ENCODE measurements at regions not wholly inside any gene's neighbourhood (a gene's known extent, or its start where the extent isn't known, plus 50 kb on each side); places are given as distances from the start of the nearest gene placed in this dataset.

DNA sequence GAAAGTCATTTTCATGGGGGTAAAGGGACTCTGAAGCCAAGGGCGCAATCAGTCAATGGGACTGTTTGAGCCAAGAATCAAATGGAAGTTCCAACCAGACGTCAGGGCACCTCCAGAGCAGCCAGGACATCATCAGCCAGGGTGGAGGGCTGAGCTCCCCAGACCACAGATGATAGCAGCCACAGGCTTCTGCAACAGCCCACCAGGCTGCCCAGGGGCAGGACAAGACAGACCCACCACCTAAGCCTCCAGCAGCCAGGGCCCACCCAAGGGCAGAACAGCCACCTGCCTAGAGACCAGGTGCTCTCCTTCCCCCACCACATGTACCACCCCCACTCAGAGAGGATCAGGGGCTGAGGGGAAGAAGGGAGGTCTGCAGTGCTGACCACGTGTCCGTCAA, 53.8 kb upstream of the SLC66A3 start:
- H3K9me3 ChIP-seq (replicated peaks): no peaks in the 10 kb centered on the region
- TF ChIP-seq, protein P1, sequence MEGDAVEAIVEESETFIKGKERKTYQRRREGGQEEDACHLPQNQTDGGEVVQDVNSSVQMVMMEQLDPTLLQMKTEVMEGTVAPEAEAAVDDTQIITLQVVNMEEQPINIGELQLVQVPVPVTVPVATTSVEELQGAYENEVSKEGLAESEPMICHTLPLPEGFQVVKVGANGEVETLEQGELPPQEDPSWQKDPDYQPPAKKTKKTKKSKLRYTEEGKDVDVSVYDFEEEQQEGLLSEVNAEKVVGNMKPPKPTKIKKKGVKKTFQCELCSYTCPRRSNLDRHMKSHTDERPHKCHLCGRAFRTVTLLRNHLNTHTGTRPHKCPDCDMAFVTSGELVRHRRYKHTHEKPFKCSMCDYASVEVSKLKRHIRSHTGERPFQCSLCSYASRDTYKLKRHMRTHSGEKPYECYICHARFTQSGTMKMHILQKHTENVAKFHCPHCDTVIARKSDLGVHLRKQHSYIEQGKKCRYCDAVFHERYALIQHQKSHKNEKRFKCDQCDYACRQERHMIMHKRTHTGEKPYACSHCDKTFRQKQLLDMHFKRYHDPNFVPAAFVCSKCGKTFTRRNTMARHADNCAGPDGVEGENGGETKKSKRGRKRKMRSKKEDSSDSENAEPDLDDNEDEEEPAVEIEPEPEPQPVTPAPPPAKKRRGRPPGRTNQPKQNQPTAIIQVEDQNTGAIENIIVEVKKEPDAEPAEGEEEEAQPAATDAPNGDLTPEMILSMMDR (IDR thresholded peaks at IDR 0.05; ENCODE audit: borderline replicate concordance): no peak
- no peak overlapping the region for H3K4me3 ChIP-seq
- H3K27me3 ChIP-seq (ENCODE audit: low read depth): peaks cover 31% of the 10 kb centered on the region
- no peaks in the 10 kb centered on the region for H3K36me3 ChIP-seq
- no peak for DNase-seq
- no peak overlapping the region for H3K27ac ChIP-seq (replicated peaks)
- intact Hi-C loops (cut with micrococcal nuclease): no loop called here
- no peaks in the 10 kb centered on the region for H3K4me1 ChIP-seq

DNA sequence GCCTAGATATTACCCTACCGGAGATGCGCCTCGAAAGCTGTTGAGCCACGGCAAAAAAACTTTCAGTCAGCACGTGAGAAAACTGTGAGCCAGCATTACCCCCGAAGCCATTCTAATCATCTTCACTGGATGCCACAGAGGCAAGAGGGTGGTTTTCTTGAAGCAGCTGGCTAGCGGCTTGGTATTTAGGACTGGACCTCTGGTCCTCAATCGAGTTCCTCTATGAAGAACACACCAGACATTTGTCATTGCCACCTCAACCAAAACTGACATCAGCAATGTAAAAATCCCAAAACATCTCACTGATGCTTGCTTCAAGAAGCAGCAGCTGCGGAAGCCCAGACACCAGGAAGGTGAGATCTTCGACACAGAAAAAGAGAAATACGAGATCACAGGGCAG, 52.8 kb upstream of the SLC66A3 start:
- H3K27ac ChIP-seq (replicated peaks): no peak overlapping the region
- H3K4me3 ChIP-seq: no peak overlapping the region
- peaks cover 31% of the 10 kb centered on the region for H3K27me3 ChIP-seq (ENCODE audit: low read depth)
- no peaks in the 10 kb centered on the region for H3K9me3 ChIP-seq (replicated peaks)
- no peaks in the 10 kb centered on the region for H3K36me3 ChIP-seq
- TF ChIP-seq, protein P1 (IDR thresholded peaks at IDR 0.05; ENCODE audit: borderline replicate concordance): no peak
- no peak for DNase-seq
- intact Hi-C loops (cut with micrococcal nuclease): no loop called here
- no peaks in the 10 kb centered on the region for H3K4me1 ChIP-seq

DNA sequence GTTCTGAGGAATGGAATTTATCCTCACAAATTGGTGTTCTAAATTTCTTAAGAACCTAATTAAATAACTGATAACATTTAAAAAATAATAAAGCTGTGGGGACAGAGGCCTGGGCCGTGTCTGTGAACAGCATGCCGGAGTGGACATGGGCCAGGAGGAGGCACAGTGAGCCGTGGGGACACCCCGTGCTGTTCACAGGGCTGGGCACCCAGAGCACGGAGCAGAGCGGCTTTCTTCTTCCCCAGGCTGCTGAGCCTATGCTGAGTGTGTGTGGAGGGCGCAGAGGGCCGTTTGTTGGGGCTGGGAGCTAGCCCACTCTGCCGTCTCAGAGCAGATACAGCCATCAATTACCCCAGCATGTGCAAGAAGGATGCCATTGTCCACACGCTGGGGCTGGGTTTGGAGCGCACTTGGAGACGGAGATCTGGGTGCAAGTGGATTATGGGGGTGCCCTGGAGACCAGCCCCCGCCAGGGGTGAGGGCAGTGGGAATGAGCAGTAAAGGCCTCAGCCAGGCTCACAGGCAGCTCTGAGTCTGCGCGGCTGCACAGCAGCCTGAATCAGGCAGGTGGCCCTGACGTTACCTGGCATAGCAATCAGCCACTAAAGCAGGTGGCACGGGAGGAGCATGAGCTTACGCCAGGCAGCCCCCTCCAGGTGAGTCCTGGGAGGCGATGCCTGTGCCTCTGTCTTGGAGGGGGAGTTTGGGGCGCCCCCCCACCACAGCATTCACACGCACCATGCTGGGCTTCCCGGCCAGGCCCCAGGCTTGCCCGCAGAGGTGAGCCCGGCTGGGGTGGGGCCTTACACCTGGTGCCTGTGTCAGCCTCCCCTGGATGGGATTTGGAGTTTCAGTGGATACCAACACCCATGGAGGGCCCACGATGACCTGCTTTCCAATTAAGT, 52.1 kb upstream of the SLC66A3 start:
- no peak for DNase-seq
- Histone ChIP-seq H3K36me3 (no peaks in the 10 kb centered on the region), H3K27ac (replicated peaks) (no peak overlapping the region), H3K4me1 (no peaks in the 10 kb centered on the region), H3K9me3 (replicated peaks) (no peaks in the 10 kb centered on the region), H3K4me3 (no peak overlapping the region), H3K27me3 (ENCODE audit: low read depth) (peaks cover 31% of the 10 kb centered on the region)
- TF ChIP-seq, protein P1 (IDR thresholded peaks at IDR 0.05; ENCODE audit: borderline replicate concordance): no peak
- intact Hi-C loops (cut with micrococcal nuclease): no loop called here

DNA sequence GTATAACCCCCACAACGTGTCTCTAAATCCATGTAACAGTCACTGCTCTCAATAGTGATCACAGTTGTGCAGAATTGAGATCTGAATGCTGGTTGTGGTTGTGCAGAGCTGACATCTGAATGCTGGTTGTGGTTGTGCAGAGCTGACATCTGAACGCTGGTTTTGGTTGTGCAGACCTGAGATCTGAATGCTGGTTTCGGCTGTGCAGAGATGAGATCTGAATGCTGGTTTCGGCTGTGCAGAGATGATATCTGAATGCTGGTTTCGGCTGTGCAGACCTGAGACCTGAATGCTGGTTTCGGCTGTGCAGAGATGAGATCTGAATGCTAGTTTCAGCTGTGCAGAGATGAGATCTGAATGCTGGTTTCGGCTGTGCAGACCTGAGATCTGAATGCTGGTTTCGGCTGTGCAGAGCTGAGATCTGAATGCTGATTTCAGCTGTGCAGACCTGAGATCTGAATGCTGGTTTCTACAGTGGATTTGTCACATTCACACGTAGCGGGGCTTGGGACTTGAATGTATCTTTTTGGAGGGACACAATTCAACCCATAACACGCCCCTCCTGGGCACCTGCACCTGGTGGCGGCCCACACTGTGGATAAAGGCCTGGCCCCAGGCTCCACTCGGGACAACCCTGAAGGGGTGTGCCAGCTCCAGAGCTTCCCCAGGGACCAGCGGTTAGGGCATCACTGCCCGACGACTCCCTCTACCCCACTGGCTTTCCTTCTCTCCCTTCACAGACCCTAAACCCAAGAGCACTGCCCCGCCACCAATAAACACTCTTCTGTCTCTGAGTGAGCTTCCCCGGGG, 51.1 kb upstream of the SLC66A3 start:
- Histone ChIP-seq H3K27me3 (ENCODE audit: low read depth) (peaks cover 36% of the 10 kb centered on the region), H3K36me3 (no peaks in the 10 kb centered on the region), H3K4me1 (no peaks in the 10 kb centered on the region), H3K4me3 (no peak overlapping the region), H3K27ac (replicated peaks) (no peak overlapping the region), H3K9me3 (replicated peaks) (no peaks in the 10 kb centered on the region)
- TF ChIP-seq, protein P1 (IDR thresholded peaks at IDR 0.05; ENCODE audit: borderline replicate concordance): no peak
- no peak for DNase-seq
- intact Hi-C loops (cut with micrococcal nuclease): no loop called here

DNA sequence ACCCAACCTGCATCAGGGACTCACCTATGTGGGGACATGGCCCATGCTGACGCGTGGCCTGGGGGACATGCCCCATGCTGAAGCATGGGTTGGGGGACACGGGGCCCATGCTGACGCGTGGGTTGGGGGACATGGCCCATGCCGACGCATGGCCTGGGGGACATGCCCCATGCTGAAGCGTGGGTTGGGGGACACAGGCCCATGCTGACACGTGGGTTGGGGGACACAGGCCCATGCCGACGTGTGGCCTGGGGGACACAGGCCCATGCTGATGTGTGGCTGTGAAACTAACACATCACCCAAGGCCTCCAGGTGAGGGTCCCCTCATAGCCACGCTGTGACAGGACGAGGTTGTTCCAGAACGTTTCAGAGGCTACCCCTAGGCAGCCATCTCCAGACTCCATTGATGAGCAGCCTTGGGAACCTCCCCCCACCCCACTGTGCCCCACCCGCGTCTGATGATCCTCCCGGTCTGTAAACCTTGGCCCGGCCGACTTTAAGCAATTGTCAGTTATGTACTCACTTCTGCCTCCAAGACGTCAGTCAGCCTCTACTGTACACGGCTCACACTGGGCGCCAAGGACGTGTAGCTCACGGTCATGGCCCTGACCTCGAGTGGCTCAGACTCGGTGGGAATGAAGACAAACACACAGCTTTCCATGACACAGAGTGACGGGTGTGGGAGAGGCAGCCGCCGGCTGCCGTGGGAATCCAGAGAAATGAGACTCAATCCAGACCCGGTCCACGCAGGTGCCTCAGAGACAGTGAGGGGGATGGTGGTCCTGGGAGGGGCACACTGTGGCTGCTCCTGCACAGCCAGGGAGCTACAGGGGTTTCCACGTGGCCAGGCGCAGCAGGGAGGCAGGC, 50.2 kb upstream of the SLC66A3 start:
- H3K27me3 ChIP-seq (ENCODE audit: low read depth): peaks cover 42% of the 10 kb centered on the region
- H3K4me3 ChIP-seq: no peak overlapping the region
- H3K27ac ChIP-seq (replicated peaks): no peak overlapping the region
- intact Hi-C loops (cut with micrococcal nuclease): no loop called here
- TF ChIP-seq, protein P1 (IDR thresholded peaks at IDR 0.05; ENCODE audit: borderline replicate concordance): no peak
- DNase-seq: no peak
- no peaks in the 10 kb centered on the region for H3K36me3 ChIP-seq
- no peaks in the 10 kb centered on the region for H3K9me3 ChIP-seq (replicated peaks)
- no peaks in the 10 kb centered on the region for H3K4me1 ChIP-seq
